Neuronal stem cell (in vitro differentiated cells): ENCODE measurements at regions not wholly inside any gene's neighbourhood (a gene's known extent, or its start where the extent isn't known, plus 50 kb on each side); places are given as distances from the start of the nearest gene placed in this dataset.

Experiments
- DNase-seq: peaks from one replicate; pipeline ENCODE4 v3.0.0-alpha.2; 2013; ENCODE audit warnings: low spot score
- H2AFZ ChIP-seq: one replicate; pipeline ENCODE4 v1.6.1; 2013; ENCODE audit warnings: mild to moderate bottlenecking, low read length, inconsistent platforms
- H2AK5ac ChIP-seq: 2 replicates; pipeline ENCODE4 v1.6.1; 2013; ENCODE audit warnings: low read depth, mild to moderate bottlenecking, inconsistent platforms, low read length, moderate library complexity, mixed read lengths
- H2BK120ac ChIP-seq: 2 replicates; pipeline ENCODE4 v1.6.1; 2013; ENCODE audit warnings: low read depth, mild to moderate bottlenecking, inconsistent platforms, low read length, moderate library complexity, mixed read lengths
- H2BK12ac ChIP-seq: one replicate; pipeline ENCODE4 v1.6.1; 2013; ENCODE audit warnings: low read length, inconsistent platforms
- H2BK15ac ChIP-seq: 2 replicates; pipeline ENCODE4 v1.6.1; 2013; ENCODE audit warnings: mild to moderate bottlenecking, low read length, inconsistent platforms, mixed read lengths
- H2BK5ac ChIP-seq: one replicate; pipeline ENCODE4 v1.6.1; 2013; ENCODE audit warnings: inconsistent platforms, mild to moderate bottlenecking, low read length, moderate library complexity
- H3K14ac ChIP-seq: one replicate; pipeline ENCODE4 v1.6.1; 2013; ENCODE audit warnings: low read length, inconsistent platforms
- H3K18ac ChIP-seq: 2 replicates; pipeline ENCODE4 v1.6.1; 2013; ENCODE audit warnings: low read length, inconsistent platforms
- H3K23ac ChIP-seq: 2 replicates; pipeline ENCODE4 v1.6.1; 2013; ENCODE audit warnings: low read depth, mild to moderate bottlenecking, mixed read lengths, low read length, inconsistent platforms; ENCODE audit not compliant: poor library complexity
- H3K27ac ChIP-seq: replicated peaks from 3 replicates; pipeline ENCODE4 v1.5.1; 2013; ENCODE audit warnings: low read length, inconsistent platforms
- H3K27me3 ChIP-seq, 3 experiments: 2 replicates each; pipeline ENCODE4 v1.6.1; 2013; ENCODE audit warnings: low read length in 3 of 3, mild to moderate bottlenecking in 2 of 3, inconsistent platforms in 1 of 3, low read depth in 1 of 3, mixed read lengths in 1 of 3, moderate library complexity in 1 of 3; ENCODE audit not compliant: control insufficient read depth in 3 of 3, insufficient read depth in 3 of 3
- H3K36me3 ChIP-seq, 2 donors: replicated peaks in 1 of 2; 2 replicates each; pipeline ENCODE4 v1.6.1; 2013; ENCODE audit warnings: low read length in 2 of 2; ENCODE audit not compliant: control insufficient read depth in 2 of 2, insufficient read depth in 2 of 2
- H3K4ac ChIP-seq: 2 replicates; pipeline ENCODE4 v1.6.1; 2013; ENCODE audit warnings: inconsistent platforms, mild to moderate bottlenecking, low read length, moderate library complexity
- H3K4me1 ChIP-seq, 2 donors: 1 replicate in 1 of 2; 2 replicates in 1 of 2; pipeline ENCODE4 v1.6.1; 2013; ENCODE audit warnings: low read length in 2 of 2, low read depth in 1 of 2; ENCODE audit not compliant: control insufficient read depth in 2 of 2, insufficient read depth in 1 of 2
- H3K4me2 ChIP-seq: one replicate; pipeline ENCODE4 v1.6.1; 2013; ENCODE audit warnings: mild to moderate bottlenecking, low read length, inconsistent platforms; ENCODE audit not compliant: insufficient read depth, poor library complexity, severe bottlenecking
- H3K4me3 ChIP-seq, 2 donors: 2 replicates each; pipeline ENCODE4 v1.5.1; 2013; ENCODE audit warnings: low read length in 2 of 2, mild to moderate bottlenecking in 2 of 2, inconsistent platforms in 1 of 2, moderate library complexity in 1 of 2
- H3K79me1 ChIP-seq: one replicate; pipeline ENCODE4 v1.6.1; 2013; ENCODE audit warnings: low read depth, mild to moderate bottlenecking, inconsistent platforms, low read length, moderate library complexity
- H3K9ac ChIP-seq: one replicate; pipeline ENCODE4 v1.6.1; 2013; ENCODE audit warnings: mild to moderate bottlenecking, low read depth, low read length, inconsistent platforms; ENCODE audit not compliant: poor library complexity
- H3K9me3 ChIP-seq, 2 donors: replicated peaks in 1 of 2; 2 replicates each; pipeline versions ENCODE3 to v1.6.1; 2013; ENCODE audit warnings: low read length in 2 of 2, mild to moderate bottlenecking in 2 of 2, inconsistent platforms in 1 of 2, low read depth in 1 of 2, mixed read lengths in 1 of 2, moderate library complexity in 1 of 2; ENCODE audit not compliant: control insufficient read depth in 2 of 2, insufficient read depth in 1 of 2
- H4K8ac ChIP-seq: one replicate; pipeline ENCODE4 v1.6.1; 2013; ENCODE audit warnings: low read depth, mild to moderate bottlenecking, inconsistent platforms, low read length, moderate library complexity
- H4K91ac ChIP-seq: one replicate; pipeline ENCODE4 v1.6.1; 2013; ENCODE audit warnings: low read length, low read depth, mild to moderate bottlenecking, inconsistent platforms; ENCODE audit not compliant: poor library complexity
- WGBS, 2 donors: extraction: QIAGEN DNeasy Blood & Tissue Kit; methylation state at CpG; one replicate each; pipeline ENCODE4 v1.1.7; 2013; ENCODE audit warnings: missing lambda C conversion rate in 2 of 2, mixed read lengths in 1 of 2; ENCODE audit not compliant: insufficient read length in 2 of 2, insufficient replicate concordance in 1 of 2; ENCODE audit errors: extremely low coverage in 2 of 2; 5-methylcytosine and 5-hydroxymethylcytosine counted together

DNA sequence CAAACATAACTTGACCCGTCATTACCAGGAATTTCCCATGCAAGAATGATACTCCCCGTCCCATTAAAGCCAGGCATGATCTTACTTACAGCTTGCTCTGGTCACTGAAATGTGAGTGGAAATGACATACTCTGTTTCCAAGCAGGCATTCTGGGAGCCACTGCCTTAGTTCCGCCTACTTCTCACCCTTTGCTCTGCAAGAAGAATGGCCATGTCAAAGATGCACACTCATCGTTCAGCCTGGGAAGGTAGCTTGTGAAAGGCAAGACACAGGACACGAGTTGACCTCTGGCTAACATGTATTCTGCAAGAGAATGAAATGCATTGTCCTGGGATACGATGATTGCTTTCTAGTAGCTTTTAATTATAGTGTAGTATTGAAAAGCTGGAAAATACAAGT, 1144.4 kb downstream of the NLGN4X start:
- Histone ChIP-seq H3K9ac (no peak overlapping the region), H3K79me1 (no peaks in the 10 kb centered on the region), H2BK15ac (no peak overlapping the region), H4K91ac (no peak overlapping the region), H3K4me3 (no peak overlapping the region), H3K4me1 (peaks cover 0 to 2% of the 10 kb centered on the region in 2 donors), H3K23ac (no peak overlapping the region), H3K4ac (no peak overlapping the region), H3K27me3 (no peaks in the 10 kb centered on the region), H3K18ac (no peak overlapping the region), H3K36me3 (no peaks in the 10 kb centered on the region), H4K8ac (no peak overlapping the region), H2BK12ac (no peak overlapping the region), H2AFZ (peak overlapping the region; percentile 64), H3K14ac (no peak overlapping the region), H3K4me2 (no peak overlapping the region), H2BK5ac (no peak overlapping the region), H2BK120ac (no peak overlapping the region), H2AK5ac (no peak overlapping the region), H3K9me3 (no peaks in the 10 kb centered on the region), H3K27ac (no peak overlapping the region)
- DNase-seq = no peak
- no CpG with 5 or more reads among the region's 6 CpGs for whole genome bisulfite sequencing, 2 donors

GRCh38 chrX:5082705-5083104, 1146.0 kb downstream of the NLGN4X start:
- Histone ChIP-seq H3K18ac (no peak overlapping the region), H3K36me3 (no peaks in the 10 kb centered on the region), H2BK12ac (no peak overlapping the region), H3K14ac (no peak overlapping the region), H3K9ac (no peak overlapping the region), H3K4me1 (peaks cover 0 to 2% of the 10 kb centered on the region in 2 donors), H3K79me1 (no peaks in the 10 kb centered on the region), H2BK120ac (no peak overlapping the region), H3K9me3 (no peaks in the 10 kb centered on the region), H3K27me3 (no peaks in the 10 kb centered on the region), H3K4me2 (no peak overlapping the region), H3K4me3 (no peak overlapping the region), H2BK15ac (no peak overlapping the region), H2BK5ac (no peak overlapping the region), H3K27ac (no peak overlapping the region), H3K4ac (no peak overlapping the region), H4K91ac (no peak overlapping the region), H2AFZ (no peak overlapping the region), H2AK5ac (no peak overlapping the region), H4K8ac (no peak overlapping the region), H3K23ac (no peak overlapping the region)
- no CpG with 5 or more reads among the region's 3 CpGs for WGBS, 2 donors
- DNase-seq = no peak

DNA sequence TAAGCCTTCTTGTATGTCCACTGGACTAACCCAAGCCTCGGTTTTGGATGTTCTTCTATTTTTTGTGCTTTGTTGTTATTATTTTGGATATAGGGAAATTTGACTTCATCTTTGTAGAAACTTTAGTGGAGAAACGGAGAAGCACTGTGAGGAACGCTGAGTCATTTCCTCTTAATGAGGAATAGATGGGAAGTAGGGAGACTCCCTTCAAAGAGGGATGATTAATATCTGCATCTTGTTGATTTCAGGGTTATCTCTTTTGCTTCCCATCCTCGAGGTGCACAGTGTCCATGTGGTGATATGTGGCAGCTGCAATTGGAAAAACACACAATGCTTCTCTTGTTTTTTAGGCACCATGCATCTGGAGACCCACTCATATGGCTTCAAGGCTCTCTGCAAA, 1147.9 kb downstream of the NLGN4X start:
- DNase-seq = no peak
- no peak overlapping the region for H4K8ac ChIP-seq
- no peak overlapping the region for H3K4me3 ChIP-seq
- no peak overlapping the region for H4K91ac ChIP-seq
- no peak overlapping the region for H3K14ac ChIP-seq
- H3K9me3 ChIP-seq = no peaks in the 10 kb centered on the region
- H2BK120ac ChIP-seq = no peak overlapping the region
- no peak overlapping the region for H3K23ac ChIP-seq
- no peak overlapping the region for H3K4me2 ChIP-seq
- H3K27ac ChIP-seq = no peak overlapping the region
- H3K18ac ChIP-seq = no peak overlapping the region
- H2AFZ ChIP-seq = no peak overlapping the region
- no peak overlapping the region for H2AK5ac ChIP-seq
- peaks cover 0 to 2% of the 10 kb centered on the region in 2 donors for H3K4me1 ChIP-seq
- no peak overlapping the region for H3K9ac ChIP-seq
- no peak overlapping the region for H2BK15ac ChIP-seq
- H3K36me3 ChIP-seq = no peaks in the 10 kb centered on the region
- no peaks in the 10 kb centered on the region for H3K27me3 ChIP-seq
- H3K79me1 ChIP-seq = no peaks in the 10 kb centered on the region
- no peak overlapping the region for H2BK5ac ChIP-seq
- H3K4ac ChIP-seq = no peak overlapping the region
- WGBS, 2 donors = no CpG with 5 or more reads among the region's 4 CpGs
- H2BK12ac ChIP-seq = no peak overlapping the region

GRCh38 chrX:5068550-5068949, 1160.1 kb downstream of the NLGN4X start:
- Histone ChIP-seq H3K27me3 (no peaks in the 10 kb centered on the region), H4K8ac (no peak overlapping the region), H3K9me3 (no peaks in the 10 kb centered on the region), H3K23ac (no peak overlapping the region), H3K18ac (no peak overlapping the region), H3K27ac (no peak overlapping the region), H3K9ac (no peak overlapping the region), H2BK5ac (no peak overlapping the region), H3K4me2 (no peak overlapping the region), H2BK15ac (no peak overlapping the region), H3K4ac (no peak overlapping the region), H3K4me1 (no peaks in the 10 kb centered on the region), H3K4me3 (no peak overlapping the region), H2BK12ac (no peak overlapping the region), H2AK5ac (no peak overlapping the region), H2BK120ac (no peak overlapping the region), H3K14ac (no peak overlapping the region), H4K91ac (no peak overlapping the region), H2AFZ (no peak overlapping the region), H3K36me3 (no peaks in the 10 kb centered on the region), H3K79me1 (no peaks in the 10 kb centered on the region)
- no peak for DNase-seq
- WGBS, 2 donors = no CpG with 5 or more reads among the region's 5 CpGs
